CD4-positive, alpha-beta T cell treated with Interleukin-4 for 4 hours (primary cell): ENCODE measurements at regions not wholly inside any gene's neighbourhood (a gene's known extent, or its start where the extent isn't known, plus 50 kb on each side); places are given as distances from the start of the nearest gene placed in this dataset.
"Not testable (repeated sequence)": the region's sequence is repeated elsewhere in the genome, so short reads cannot be mapped to it uniquely, and the experiment has no call there.

Experiments used
- DNase-seq: peaks from one replicate; pipeline ENCODE4 v3.0.0-alpha.2; 2020

- not testable (repeated sequence) for DNase-seq
Measured at GRCh38 chr1:234785471-234785919, 175.5 kb upstream of the IRF2BP2 start.

DNA sequence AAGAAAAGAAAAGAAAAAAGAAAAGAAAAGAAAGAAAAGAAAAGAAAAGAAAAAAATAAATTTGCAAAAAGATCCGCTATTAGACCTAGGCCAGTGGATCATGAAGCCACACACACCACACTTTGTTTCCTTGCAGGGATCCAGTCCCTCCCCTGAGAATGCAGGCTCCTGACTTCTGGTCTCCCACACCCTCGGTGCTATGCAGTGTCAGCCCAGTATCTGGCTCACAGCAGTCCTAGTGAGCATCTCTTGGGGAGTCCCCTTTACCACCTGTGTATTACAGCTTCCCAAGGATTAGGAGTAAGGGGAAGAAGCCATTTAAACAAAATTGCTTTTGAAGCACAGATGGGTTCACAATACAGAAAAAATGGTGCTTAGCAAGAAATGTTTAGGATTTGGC, 174.1 kb upstream of the IRF2BP2 start:
- not testable (repeated sequence) for DNase-seq

GRCh38 chr1:234782791-234783190, 172.8 kb upstream of the IRF2BP2 start:
- no peak for DNase-seq

DNA sequence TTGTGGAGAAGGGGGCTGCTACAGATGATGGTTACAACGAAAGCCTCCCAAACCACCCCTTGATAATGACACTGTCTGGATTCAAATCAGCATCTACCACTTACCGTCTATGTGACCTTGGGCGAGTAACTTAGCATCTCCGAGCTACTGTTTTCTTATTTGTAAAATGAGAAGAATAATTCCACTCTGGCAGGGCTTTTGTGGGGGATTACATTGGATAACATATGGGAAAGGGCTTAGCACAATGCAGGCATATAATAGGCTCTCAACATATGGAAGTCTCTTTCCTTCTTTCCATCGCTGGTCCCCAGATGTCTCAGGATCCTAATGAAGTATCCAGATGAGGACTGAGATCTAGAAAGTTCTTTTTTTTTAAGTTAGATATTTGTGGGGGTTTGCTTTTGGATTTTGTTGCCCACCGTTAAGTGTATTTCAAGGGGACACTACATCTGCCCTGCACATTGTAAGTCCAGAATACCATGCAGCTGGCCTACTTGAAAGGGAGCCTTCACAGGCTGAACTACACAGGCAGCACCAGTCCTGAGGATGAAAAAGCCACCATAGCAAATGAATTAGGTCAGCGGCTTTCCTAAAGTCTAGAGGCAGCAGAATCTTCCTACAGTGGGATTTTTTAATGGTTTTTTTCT, 172.2 kb upstream of the IRF2BP2 start:
- DNase-seq: no peak

GRCh38 chr1:234781241-234782065, 171.5 kb upstream of the IRF2BP2 start:
- no peak for DNase-seq

DNA sequence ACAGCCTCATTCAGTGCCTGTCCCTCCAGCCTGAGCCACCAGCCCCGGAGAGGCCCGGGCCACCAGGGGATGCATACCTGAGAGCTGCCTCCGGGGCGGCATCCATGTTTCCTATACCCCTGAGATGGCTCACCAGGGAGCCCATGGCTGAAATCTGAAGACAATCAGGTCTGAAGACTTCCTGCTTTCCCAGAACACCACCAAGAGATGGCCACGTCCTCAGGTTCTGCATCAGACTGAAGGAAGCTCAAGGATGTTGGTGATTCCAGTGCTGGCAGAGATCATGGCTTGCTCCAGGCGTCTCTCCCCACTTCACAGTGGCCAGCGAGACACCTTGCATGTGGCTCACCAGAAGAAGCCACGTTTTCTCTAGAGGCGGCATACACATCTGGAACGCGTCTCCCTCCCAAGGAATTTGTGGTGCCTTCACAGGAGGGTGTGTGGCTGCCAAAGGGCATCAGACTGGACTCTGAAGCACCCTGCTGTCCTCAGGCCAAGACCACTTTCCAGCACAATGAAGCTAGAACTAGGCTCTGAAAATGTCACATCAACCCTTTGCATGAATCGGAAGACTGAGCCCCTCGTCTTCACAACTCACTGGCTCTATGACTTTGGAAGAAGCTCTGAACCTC, 170.7 kb upstream of the IRF2BP2 start:
- DNase-seq: no peak

DNA sequence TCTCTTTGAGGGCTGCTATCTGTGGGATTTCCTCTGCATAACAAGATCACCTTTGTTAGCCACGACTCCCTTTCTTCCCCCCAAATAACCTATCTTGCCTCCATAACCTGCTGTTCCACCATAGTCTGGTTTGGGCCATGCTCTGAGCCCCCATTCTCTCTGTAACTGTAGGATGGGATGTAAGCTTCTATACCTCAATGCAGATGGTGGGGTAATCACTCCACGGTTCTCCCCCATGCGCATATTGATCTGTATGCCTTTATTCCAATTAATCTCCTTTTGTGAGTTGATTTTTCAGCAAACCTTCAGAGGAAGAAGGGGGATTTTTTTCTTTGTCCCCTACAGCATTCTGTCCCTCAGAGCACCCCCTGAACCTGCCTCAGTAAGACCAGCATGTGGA, 170.1 kb upstream of the IRF2BP2 start:
- DNase-seq: no peak

DNA sequence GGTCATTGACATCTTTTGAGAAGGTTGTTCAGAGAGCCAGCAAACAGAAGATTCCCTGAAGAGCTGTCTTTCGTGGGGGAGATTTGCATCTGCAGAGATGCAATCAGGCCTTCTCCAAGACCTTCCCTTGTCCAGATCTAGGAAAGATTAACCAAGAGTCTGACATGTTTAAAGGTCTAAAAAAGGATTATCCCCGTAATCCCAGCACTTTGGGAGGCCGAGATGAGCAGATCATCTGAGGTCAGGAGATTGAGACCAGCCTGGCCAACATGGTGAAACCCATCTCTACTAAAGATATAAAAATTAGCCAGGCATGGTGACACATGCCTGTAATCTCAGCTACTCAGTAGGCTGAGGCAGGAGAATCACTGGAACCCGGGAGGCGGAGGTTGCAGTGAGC, 169.6 kb upstream of the IRF2BP2 start:
- not testable (repeated sequence) for DNase-seq

GRCh38 chr1:234779160-234779538, 169.2 kb upstream of the IRF2BP2 start:
- no peak for DNase-seq

DNA sequence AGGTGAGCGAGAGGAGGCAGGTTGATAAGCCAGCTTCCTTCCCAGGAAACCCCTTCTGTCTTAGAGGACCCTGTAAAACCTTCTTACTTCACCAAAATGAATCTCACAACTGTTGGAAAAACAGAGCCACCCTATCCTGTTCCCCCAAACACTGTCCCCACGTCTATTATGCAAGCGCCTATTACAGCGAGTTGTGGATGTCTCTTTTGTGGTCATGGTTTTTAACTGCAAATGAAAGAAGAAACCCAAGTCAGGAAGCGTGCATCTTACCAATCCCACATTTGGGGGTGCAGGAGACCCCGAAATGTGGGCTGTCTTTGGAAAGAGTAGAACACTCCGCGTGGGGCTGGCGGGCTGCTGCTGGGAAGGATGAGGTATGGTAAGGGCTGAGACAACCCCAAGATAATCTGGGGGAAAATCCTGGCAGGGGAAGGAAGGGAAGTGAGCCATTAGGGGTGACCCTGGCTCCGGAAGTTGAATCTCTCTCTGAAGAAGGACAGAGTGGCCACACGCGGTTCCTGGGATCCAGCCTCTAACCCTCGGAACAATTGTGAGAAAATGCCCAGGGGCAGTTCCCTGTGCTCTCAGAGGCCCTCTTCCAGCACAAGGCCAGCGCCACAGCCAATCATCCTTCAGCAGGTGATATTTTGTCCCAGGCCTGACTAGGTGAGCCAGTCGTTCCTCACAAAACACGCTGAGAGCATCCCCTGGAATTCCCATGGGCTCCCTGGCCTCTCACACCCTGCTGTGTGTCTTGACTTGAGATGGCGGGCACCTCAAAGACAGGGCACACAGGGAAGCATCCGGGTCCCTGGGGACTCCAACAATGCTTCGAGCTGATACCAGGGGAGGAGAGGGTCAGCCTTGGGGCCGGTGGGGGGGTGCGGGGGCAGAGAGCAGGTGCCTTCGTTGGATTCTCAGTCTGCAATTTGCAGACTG, 168.5 kb upstream of the IRF2BP2 start:
- no peak for DNase-seq

DNA sequence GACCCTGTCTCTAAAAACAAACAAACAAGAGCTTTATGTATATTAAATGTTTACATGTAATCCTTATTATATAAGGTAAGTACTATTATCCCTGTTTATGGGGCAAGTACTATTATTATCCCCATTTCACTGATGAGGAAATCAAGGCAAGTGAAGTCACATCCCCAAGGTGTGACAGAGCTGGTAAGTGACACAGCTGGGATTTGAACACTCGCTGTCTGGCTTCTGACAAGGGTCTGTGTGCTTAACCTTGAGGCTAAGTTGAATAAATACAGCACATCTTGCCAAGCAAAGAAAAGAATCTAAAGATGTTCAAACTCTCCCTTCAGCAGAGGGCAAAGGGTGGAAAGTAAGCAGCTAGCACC, 167.9 kb upstream of the IRF2BP2 start:
- no peak for DNase-seq

- no peak for DNase-seq
Measured at GRCh38 chr1:234776876-234777855, 167.2 kb upstream of the IRF2BP2 start.

- DNase-seq: no peak
Measured at GRCh38 chr1:234776256-234776875, 166.4 kb upstream of the IRF2BP2 start.

DNA sequence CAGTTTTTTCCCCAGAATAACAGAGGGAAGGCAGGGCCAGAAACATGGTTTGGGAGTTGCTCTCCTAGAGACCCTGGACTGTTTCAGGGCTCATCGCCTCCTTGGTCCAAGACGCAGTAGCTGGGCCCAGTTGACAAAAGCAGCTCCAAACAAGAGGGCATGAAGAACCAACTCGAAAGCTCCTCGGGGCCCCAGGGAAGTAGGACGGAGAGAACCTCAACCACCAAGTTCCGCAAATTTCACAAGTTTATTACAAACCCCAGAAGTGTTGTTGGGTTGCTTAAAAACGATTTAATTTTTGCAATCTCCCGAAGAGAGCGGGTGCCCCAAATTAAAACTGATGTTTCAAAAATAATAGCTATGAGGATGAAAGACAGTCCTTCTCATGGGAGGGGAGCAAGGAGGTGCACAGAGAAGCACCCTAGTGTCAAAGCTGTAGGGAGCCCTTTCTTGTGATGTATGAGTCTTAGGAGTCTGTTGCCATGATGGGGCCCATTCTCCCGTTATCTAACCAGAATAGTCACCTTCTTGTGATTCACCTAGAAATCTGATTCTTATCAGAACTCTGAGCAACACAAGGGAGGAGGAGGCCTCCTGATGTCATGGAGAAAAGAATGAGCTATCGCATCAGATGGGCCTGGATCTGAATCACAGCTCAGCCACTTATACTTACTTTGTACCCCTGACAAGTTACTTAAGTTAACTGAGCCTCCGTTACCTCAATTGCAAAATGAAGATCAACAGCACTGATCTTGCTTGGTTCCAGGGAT, 165.7 kb upstream of the IRF2BP2 start:
- peak; percentile 43 for DNase-seq

DNA sequence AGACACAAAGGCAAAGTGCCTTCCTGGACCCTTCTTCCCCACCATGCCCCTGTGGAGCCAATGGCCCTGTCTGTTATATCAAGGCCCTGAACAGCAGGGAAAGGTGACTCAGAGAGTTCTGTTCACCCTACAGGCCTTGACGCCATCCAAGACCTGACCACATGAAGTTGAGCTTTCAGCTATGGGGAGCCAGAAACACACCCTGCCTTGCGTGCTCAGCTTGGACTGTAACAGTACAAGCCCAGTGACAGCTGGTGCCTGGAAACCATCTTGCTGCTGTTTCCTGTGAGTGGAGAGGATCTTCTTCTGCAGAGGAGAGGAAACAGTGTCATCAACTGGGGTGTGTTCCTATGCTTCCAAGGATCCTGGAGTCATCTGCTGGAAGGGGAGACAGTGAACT, 165.0 kb upstream of the IRF2BP2 start:
- DNase-seq: no peak

GRCh38 chr1:234773936-234774677, 164.1 kb upstream of the IRF2BP2 start:
- DNase-seq: no peak

- DNase-seq: peak; percentile 95
Measured at GRCh38 chr1:234772345-234773147, 162.6 kb upstream of the IRF2BP2 start.

GRCh38 chr1:234771642-234772344, 161.8 kb upstream of the IRF2BP2 start:
- DNase-seq: no peak
